Left forelimb (tissue), 1 donor: ENCODE measurements at regions not wholly inside any gene's neighbourhood (a gene's known extent, or its start where the extent isn't known, plus 50 kb on each side); places are given as distances from the start of the nearest gene placed in this dataset.

Source experiments
- DNase-seq: peaks from one replicate; pipeline ENCODE4 v3.0.0-alpha.2; 2018; ENCODE audit warnings: low spot score

GRCh38 chr3:24596626-24597025 is 102.0 kb upstream of the THRB start:
- no peak for DNase-seq

- no peak for DNase-seq
Observed at GRCh38 chr3:24598695-24599470, 104.2 kb upstream of the THRB start.

GRCh38 chr3:24601066-24601939 is 106.7 kb upstream of the THRB start:
- DNase-seq = no peak

GRCh38 chr3:24604215-24604614 is 109.6 kb upstream of the THRB start:
- no peak for DNase-seq

GRCh38 chr3:24605511-24606028 is 110.9 kb upstream of the THRB start:
- DNase-seq = no peak

GRCh38 chr3:24607281-24607680 is 112.6 kb upstream of the THRB start:
- DNase-seq = no peak

GRCh38 chr3:24608701-24609390 is 114.2 kb upstream of the THRB start:
- no peak for DNase-seq

- DNase-seq = no peak
Observed at GRCh38 chr3:24614359-24614758, 119.7 kb upstream of the THRB start.

GRCh38 chr3:24615177-24615576 is 120.5 kb upstream of the THRB start:
- no peak for DNase-seq

GRCh38 chr3:24616110-24616829 is 121.6 kb upstream of the THRB start:
- no peak for DNase-seq

GRCh38 chr3:24622138-24622537 is 127.5 kb upstream of the THRB start:
- no peak for DNase-seq

- no peak for DNase-seq
Observed at GRCh38 chr3:24622696-24623225, 128.1 kb upstream of the THRB start.

GRCh38 chr3:24623657-24624056 is 129.0 kb upstream of the THRB start:
- DNase-seq = no peak

- DNase-seq = no peak
Observed at GRCh38 chr3:24624938-24625681, 130.5 kb upstream of the THRB start.

- no peak for DNase-seq
Observed at GRCh38 chr3:24628523-24629258, 134.0 kb upstream of the THRB start.

GRCh38 chr3:24631481-24631880 is 136.8 kb upstream of the THRB start:
- DNase-seq = no peak

- DNase-seq = no peak
Observed at GRCh38 chr3:24639061-24639460, 144.4 kb upstream of the THRB start.

- no peak for DNase-seq
Observed at GRCh38 chr3:24639481-24640329, 145.1 kb upstream of the THRB start.

- no peak for DNase-seq
Observed at GRCh38 chr3:24640330-24640877, 145.8 kb upstream of the THRB start.
